ENCODE measurements at regions not wholly inside any gene's neighbourhood (a gene's known extent, or its start where the extent isn't known, plus 50 kb on each side); places are given as distances from the start of the nearest gene placed in this dataset.

GRCh38 chr1:79448426-79448825 is 441.9 kb upstream of the ADGRL4 start:
- H3K27me3 Mint-ChIP-seq = no peaks in the 10 kb centered on the region
- Histone ChIP-seq H3K27me3 (ENCODE audit: control insufficient read depth in 1 of 2, insufficient read depth in 2 of 2, low read length in 2 of 2) (no peaks in the 10 kb centered on the region), H3K36me3 (ENCODE audit: insufficient read depth, low read length) (no peaks in the 10 kb centered on the region), H3K9me3 (ENCODE audit: control insufficient read depth in 1 of 2, insufficient read depth in 1 of 2, low read length in 2 of 2) (no peaks in the 10 kb centered on the region), H3K4me3 (ENCODE audit: low read length) (no peak overlapping the region), H3K27ac (ENCODE audit: low read depth in 1 of 2, low read length in 2 of 2) (no peak overlapping the region), H3K4me1 (ENCODE audit: insufficient read depth, low read length) (no peaks in the 10 kb centered on the region)
- ChIA-PET POLR2A (no interaction called here), CTCF (no interaction called here)
- TF ChIP-seq CTCF (IDR thresholded peaks at IDR 0.05) = no peak
- ATAC-seq (ENCODE audit: poor library complexity) (no peak), DNase-seq (no peak)
- H3K9me3 Mint-ChIP-seq = peaks cover 5% of the 10 kb centered on the region
- no peaks in the 10 kb centered on the region for H3K4me1 Mint-ChIP-seq (ENCODE audit: low read depth)
- no peak overlapping the region for H3K27ac Mint-ChIP-seq
- intact Hi-C loops (cut with DNase I, micrococcal nuclease) = no loop called here
- no peak overlapping the region for H3K4me3 Mint-ChIP-seq
- no peaks in the 10 kb centered on the region for H3K36me3 Mint-ChIP-seq (ENCODE audit: low read depth)

- intact Hi-C loops (cut with DNase I, micrococcal nuclease) = no loop called here
- Histone ChIP-seq H3K36me3 (ENCODE audit: insufficient read depth, low read length) (no peaks in the 10 kb centered on the region), H3K27me3 (ENCODE audit: control insufficient read depth in 1 of 2, insufficient read depth in 2 of 2, low read length in 2 of 2) (no peaks in the 10 kb centered on the region), H3K27ac (ENCODE audit: low read depth in 1 of 2, low read length in 2 of 2) (no peak overlapping the region), H3K4me1 (ENCODE audit: insufficient read depth, low read length) (no peaks in the 10 kb centered on the region), H3K4me3 (ENCODE audit: low read length) (no peak overlapping the region), H3K9me3 (ENCODE audit: control insufficient read depth in 1 of 2, insufficient read depth in 1 of 2, low read length in 2 of 2) (no peaks in the 10 kb centered on the region)
- POLR2A ChIA-PET = no interaction called here
- no peak for TF ChIP-seq CTCF (IDR thresholded peaks at IDR 0.05)
- no peaks in the 10 kb centered on the region for H3K36me3 Mint-ChIP-seq (ENCODE audit: low read depth)
- H3K9me3 Mint-ChIP-seq = peaks cover 5% of the 10 kb centered on the region
- H3K27ac Mint-ChIP-seq = no peak overlapping the region
- H3K4me3 Mint-ChIP-seq = no peak overlapping the region
- H3K27me3 Mint-ChIP-seq = no peaks in the 10 kb centered on the region
- H3K4me1 Mint-ChIP-seq (ENCODE audit: low read depth) = no peaks in the 10 kb centered on the region
- CTCF ChIA-PET = interaction anchor here (1.5 kb wide), 1 partner anchor 36 kb away, joined by 3 read pairs; no protein-coding TSS in a partner anchor
- DNase-seq = no peak
- no peak for ATAC-seq (ENCODE audit: poor library complexity)
Observed at GRCh38 chr1:79441238-79441637, 434.7 kb upstream of the ADGRL4 start.

- Histone ChIP-seq H3K27ac (ENCODE audit: low read depth in 1 of 2, low read length in 2 of 2) (no peak overlapping the region), H3K4me3 (ENCODE audit: low read length) (no peak overlapping the region), H3K27me3 (ENCODE audit: control insufficient read depth in 1 of 2, insufficient read depth in 2 of 2, low read length in 2 of 2) (no peaks in the 10 kb centered on the region), H3K9me3 (ENCODE audit: control insufficient read depth in 1 of 2, insufficient read depth in 1 of 2, low read length in 2 of 2) (peaks cover 0 to 4% of the 10 kb centered on the region in 2 experiments), H3K4me1 (ENCODE audit: insufficient read depth, low read length) (no peaks in the 10 kb centered on the region), H3K36me3 (ENCODE audit: insufficient read depth, low read length) (no peaks in the 10 kb centered on the region)
- TF ChIP-seq CTCF (IDR thresholded peaks at IDR 0.05) = no peak
- ChIA-PET POLR2A (no interaction called here), CTCF (no interaction called here)
- Mint-ChIP-seq H3K4me1 (ENCODE audit: low read depth) (no peaks in the 10 kb centered on the region), H3K36me3 (ENCODE audit: low read depth) (no peaks in the 10 kb centered on the region), H3K27me3 (no peaks in the 10 kb centered on the region), H3K9me3 (no peaks in the 10 kb centered on the region), H3K27ac (no peak overlapping the region), H3K4me3 (no peak overlapping the region)
- intact Hi-C loops (cut with DNase I, micrococcal nuclease) = no loop called here
- DNase-seq = no peak
- ATAC-seq (ENCODE audit: poor library complexity) = no peak
Observed at GRCh38 chr1:79437540-79437939, 431.0 kb upstream of the ADGRL4 start.
